GM23248 (cell line): ENCODE measurements at regions not wholly inside any gene's neighbourhood (a gene's known extent, or its start where the extent isn't known, plus 50 kb on each side); places are given as distances from the start of the nearest gene placed in this dataset.

ENCODE experiments used
- EZH2 ChIP-seq: fragments of 200-600 bp; sonication (generic); IDR thresholded peaks from 2 replicates; pipeline ENCODE4 v1.6.1; 2018; ENCODE audit warnings: antibody characterized with exemption, mild to moderate bottlenecking; ENCODE audit not compliant: insufficient read depth, poor library complexity, severe bottlenecking
- EZH2phosphoT487 ChIP-seq: fragments of 200-600 bp; sonication (generic); IDR thresholded peaks from 2 replicates; pipeline ENCODE4 v1.6.1; 2018; ENCODE audit warnings: antibody characterized with exemption, moderate library complexity, mild to moderate bottlenecking, low read depth; ENCODE audit not compliant: insufficient read depth

DNA sequence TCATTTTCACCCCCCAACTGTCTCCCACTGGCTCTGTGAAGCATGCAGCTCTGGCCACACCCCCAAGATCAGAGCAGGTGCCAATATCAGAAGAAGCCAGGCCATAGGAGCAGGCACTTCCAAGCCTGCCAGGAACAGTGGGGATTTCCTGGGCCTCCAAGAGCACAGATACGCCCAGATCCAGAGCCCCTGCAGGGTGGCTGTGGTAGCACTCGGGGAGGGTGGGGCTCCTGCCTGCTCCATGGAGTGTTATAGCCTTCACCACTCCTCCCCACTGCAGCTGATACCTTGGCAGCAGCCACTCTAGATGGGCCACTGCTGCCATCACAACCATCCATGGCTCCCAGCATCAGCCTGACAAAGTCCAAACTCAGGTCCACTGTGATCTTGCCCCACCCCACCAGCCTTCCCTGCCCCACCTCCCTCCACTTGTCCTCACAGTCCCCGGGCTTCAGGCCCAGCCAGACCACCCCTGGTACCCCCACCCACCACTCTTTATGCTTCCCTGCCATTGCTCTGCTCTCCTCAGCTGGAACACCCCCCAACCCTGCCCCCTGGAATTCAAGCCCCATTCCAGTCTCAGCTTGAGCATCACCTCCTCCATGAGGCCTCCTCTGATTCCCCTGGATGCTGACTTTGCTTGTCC, 448.3 kb downstream of the MATN1 start:
- TF ChIP-seq EZH2 (no peak), EZH2phosphoT487 (no peak)
